Prostate gland (tissue), 2 donors: ENCODE measurements at regions not wholly inside any gene's neighbourhood (a gene's known extent, or its start where the extent isn't known, plus 50 kb on each side); places are given as distances from the start of the nearest gene placed in this dataset.

Experiments used
- DNase-seq: peaks from one replicate; pipeline ENCODE4 v3.0.0-alpha.2; 2019; ENCODE audit warnings: low spot score
- H3K27ac ChIP-seq, 2 donors: fragments of 200-600 bp; sonication (generic); 2 replicates each; pipeline ENCODE4 v1.5.1; 2017 to 2019
- H3K27me3 ChIP-seq: fragments of 200-600 bp; sonication (generic); replicated peaks from 2 replicates; pipeline ENCODE4 v1.5.1; 2019; ENCODE audit not compliant: insufficient read depth
- H3K36me3 ChIP-seq, 2 donors: fragments of 200-600 bp; sonication (generic); 1 replicate in 1 of 2; 2 replicates in 1 of 2; pipeline versions ENCODE4 v1.5.1 to v1.8.1; 2017 to 2019
- H3K4me1 ChIP-seq: fragments of 200-600 bp; sonication (generic); replicated peaks from 2 replicates; pipeline ENCODE4 v1.5.1; 2019
- H3K4me3 ChIP-seq, 2 donors: fragments of 200-600 bp; sonication (generic); 2 replicates each; pipeline ENCODE4 v1.5.1; 2017 to 2019
- H3K9me3 ChIP-seq: fragments of 200-600 bp; sonication (generic); 2 replicates; pipeline ENCODE4 v1.5.1; 2017
- POLR2A ChIP-seq: fragments of 450-650 bp; IDR thresholded peaks from one replicate; pipeline ENCODE4 v1.6.1; 2016; ENCODE audit warnings: antibody characterized with exemption, mild to moderate bottlenecking
- POLR2AphosphoS5 ChIP-seq: sonication (generic); formaldehyde crosslinking; IDR thresholded peaks from one replicate; pipeline ENCODE4 v1.6.1; 2017; ENCODE audit warnings: antibody characterized with exemption
- WGBS: methylation state at CpG from one replicate; pipeline ENCODE4 v1.1.5; 2018; 5-methylcytosine and 5-hydroxymethylcytosine counted together
- intact Hi-C: fragments of 100-400 bp; cut with DNase I; formaldehyde crosslinking; loops from one replicate; pipeline ENCODE4 v1.14.2; 2022
- TF ChIP-seq, protein P1 (sequence below), 4 experiments: fragments of 200-600 bp in 2 of 4; fragments of 450-650 bp in 2 of 4; sonication (generic) in 2 of 4; IDR thresholded peaks; 1 replicate in 3 of 4; 2 replicates in 1 of 4; pipeline ENCODE4 v1.5.1; 2016 to 2019; ENCODE audit warnings: antibody characterized with exemption in 4 of 4, mild to moderate bottlenecking in 2 of 4, moderate library complexity in 2 of 4

- intact Hi-C loops: no loop called here
- TF ChIP-seq, protein P1, sequence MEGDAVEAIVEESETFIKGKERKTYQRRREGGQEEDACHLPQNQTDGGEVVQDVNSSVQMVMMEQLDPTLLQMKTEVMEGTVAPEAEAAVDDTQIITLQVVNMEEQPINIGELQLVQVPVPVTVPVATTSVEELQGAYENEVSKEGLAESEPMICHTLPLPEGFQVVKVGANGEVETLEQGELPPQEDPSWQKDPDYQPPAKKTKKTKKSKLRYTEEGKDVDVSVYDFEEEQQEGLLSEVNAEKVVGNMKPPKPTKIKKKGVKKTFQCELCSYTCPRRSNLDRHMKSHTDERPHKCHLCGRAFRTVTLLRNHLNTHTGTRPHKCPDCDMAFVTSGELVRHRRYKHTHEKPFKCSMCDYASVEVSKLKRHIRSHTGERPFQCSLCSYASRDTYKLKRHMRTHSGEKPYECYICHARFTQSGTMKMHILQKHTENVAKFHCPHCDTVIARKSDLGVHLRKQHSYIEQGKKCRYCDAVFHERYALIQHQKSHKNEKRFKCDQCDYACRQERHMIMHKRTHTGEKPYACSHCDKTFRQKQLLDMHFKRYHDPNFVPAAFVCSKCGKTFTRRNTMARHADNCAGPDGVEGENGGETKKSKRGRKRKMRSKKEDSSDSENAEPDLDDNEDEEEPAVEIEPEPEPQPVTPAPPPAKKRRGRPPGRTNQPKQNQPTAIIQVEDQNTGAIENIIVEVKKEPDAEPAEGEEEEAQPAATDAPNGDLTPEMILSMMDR (IDR thresholded peaks at IDR 0.05): no peak
- TF ChIP-seq POLR2AphosphoS5: no peak
- TF ChIP-seq POLR2A: no peak
- no peaks in the 10 kb centered on the region for H3K36me3 ChIP-seq
- H3K4me1 ChIP-seq: no peaks in the 10 kb centered on the region
- no peak overlapping the region for H3K4me3 ChIP-seq
- no peak overlapping the region for H3K27ac ChIP-seq
- no peaks in the 10 kb centered on the region for H3K9me3 ChIP-seq
- no peaks in the 10 kb centered on the region for H3K27me3 ChIP-seq
- no peak for DNase-seq
- WGBS: 88% methylated on average over 2 of the region's 2 CpGs
Observed at GRCh38 chrX:38861489-38861888, 60.2 kb downstream of the MID1IP1 start.

DNA sequence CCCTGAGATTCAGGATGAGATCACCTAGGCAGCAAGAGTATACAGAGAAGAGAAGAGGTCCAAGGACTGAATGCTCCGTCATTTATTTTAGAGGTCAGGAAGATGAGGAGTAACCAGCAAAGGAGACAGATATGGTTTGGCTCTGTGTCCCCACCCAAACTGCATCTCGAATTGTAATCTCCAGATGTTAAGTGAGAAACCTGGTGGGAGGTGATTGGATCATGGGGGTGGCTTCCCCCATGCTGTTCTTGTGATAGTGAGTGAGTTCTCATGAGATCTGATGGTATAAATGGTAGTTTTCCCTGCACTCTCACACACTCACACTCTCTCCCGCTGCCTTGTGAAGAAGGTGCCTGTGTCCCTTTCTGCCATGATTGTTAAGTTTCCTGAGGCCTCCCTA is 60.8 kb downstream of the MID1IP1 start:
- no peaks in the 10 kb centered on the region for H3K27me3 ChIP-seq
- intact Hi-C loops: no loop called here
- H3K36me3 ChIP-seq: no peaks in the 10 kb centered on the region
- DNase-seq: no peak
- WGBS: 73% methylated on average over 3 of the region's 3 CpGs
- no peaks in the 10 kb centered on the region for H3K4me1 ChIP-seq
- no peak overlapping the region for H3K27ac ChIP-seq
- no peak overlapping the region for H3K4me3 ChIP-seq
- TF ChIP-seq POLR2A: no peak
- TF ChIP-seq POLR2AphosphoS5: no peak
- TF ChIP-seq, protein P1 (IDR thresholded peaks at IDR 0.05): no peak
- no peaks in the 10 kb centered on the region for H3K9me3 ChIP-seq

DNA sequence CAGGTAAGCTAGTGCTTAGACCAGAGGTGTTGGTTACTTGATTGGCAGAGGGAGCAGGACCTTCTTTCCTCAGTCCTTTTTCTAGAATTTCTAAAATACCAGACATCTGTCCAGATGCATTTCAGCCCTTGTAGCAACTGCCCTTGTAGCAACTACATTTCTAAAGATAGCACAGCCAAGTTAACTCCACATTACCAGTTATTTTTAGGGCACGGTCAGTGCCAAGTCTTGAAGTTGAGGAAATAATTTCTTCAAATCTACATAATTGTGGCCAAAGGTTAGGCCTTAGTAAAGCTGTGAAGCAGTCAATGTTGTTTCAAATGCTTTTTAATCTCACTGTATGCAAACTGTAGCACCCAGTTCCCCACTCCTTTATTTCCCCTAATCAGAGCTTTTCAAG is 62.9 kb downstream of the MID1IP1 start:
- Histone ChIP-seq H3K36me3 (no peaks in the 10 kb centered on the region), H3K9me3 (no peaks in the 10 kb centered on the region), H3K4me1 (no peaks in the 10 kb centered on the region), H3K27ac (no peak overlapping the region), H3K27me3 (no peaks in the 10 kb centered on the region), H3K4me3 (no peak overlapping the region)
- TF ChIP-seq POLR2A: no peak
- TF ChIP-seq POLR2AphosphoS5: no peak
- TF ChIP-seq, protein P1 (IDR thresholded peaks at IDR 0.05): no peak
- DNase-seq: no peak
- intact Hi-C loops: no loop called here
- WGBS: 50% methylated on average over 1 of the region's 1 CpG

GRCh38 chrX:38868321-38868720 is 67.1 kb downstream of the MID1IP1 start:
- no peaks in the 10 kb centered on the region for H3K4me1 ChIP-seq
- no peak overlapping the region for H3K4me3 ChIP-seq
- DNase-seq: no peak
- intact Hi-C loops: no loop called here
- no peak for TF ChIP-seq POLR2A
- TF ChIP-seq POLR2AphosphoS5: no peak
- TF ChIP-seq, protein P1 (IDR thresholded peaks at IDR 0.05): no peak
- H3K27ac ChIP-seq: no peak overlapping the region
- H3K9me3 ChIP-seq: no peaks in the 10 kb centered on the region
- 67% methylated on average over 6 of the region's 6 CpGs for WGBS
- H3K27me3 ChIP-seq: no peaks in the 10 kb centered on the region
- H3K36me3 ChIP-seq: no peaks in the 10 kb centered on the region

DNA sequence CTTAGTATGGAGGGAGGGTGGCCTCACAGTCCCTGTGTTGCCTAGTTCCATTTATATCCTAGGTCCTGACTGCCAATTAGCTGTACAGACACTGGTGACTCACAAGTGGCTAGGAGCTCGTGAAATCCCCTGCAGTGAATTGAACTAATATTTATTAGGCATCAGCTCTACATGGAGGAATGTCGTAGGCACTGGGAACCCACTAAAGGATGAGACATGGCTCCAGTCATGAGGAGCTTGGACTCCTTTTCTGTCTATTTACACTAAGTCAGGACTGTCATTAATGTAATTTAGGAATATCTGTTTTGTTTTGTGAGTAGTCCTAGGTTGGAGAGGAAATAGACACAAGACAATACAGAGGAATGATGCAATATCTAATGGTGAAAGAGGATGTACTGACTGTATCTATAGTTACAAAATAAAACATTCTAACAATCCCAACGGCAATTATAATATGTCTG is 67.7 kb downstream of the MID1IP1 start:
- H3K4me3 ChIP-seq: no peak overlapping the region
- TF ChIP-seq POLR2AphosphoS5 (no peak), POLR2A (no peak)
- TF ChIP-seq, protein P1 (IDR thresholded peaks at IDR 0.05): no peak
- H3K4me1 ChIP-seq: no peaks in the 10 kb centered on the region
- no peaks in the 10 kb centered on the region for H3K36me3 ChIP-seq
- intact Hi-C loops: no loop called here
- H3K27ac ChIP-seq: no peak overlapping the region
- no peak for DNase-seq
- H3K9me3 ChIP-seq: no peaks in the 10 kb centered on the region
- 68% methylated on average over 3 of the region's 3 CpGs for WGBS
- no peaks in the 10 kb centered on the region for H3K27me3 ChIP-seq
